Small intestine (tissue), 7 donors: ENCODE measurements at regions not wholly inside any gene's neighbourhood (a gene's known extent, or its start where the extent isn't known, plus 50 kb on each side); places are given as distances from the start of the nearest gene placed in this dataset.

Source experiments
- DNase-seq, 2 donors: peaks; one replicate each; pipeline versions ENCODE4 v3.0.0 to v3.0.0-alpha.2; 2013
- FAIRE-seq: peaks from 2 replicates; lab custom pipeline; 2012; peaks lifted over from hg19 to GRCh38; lab: Jason Lieb, UNC
- H3K27ac ChIP-seq, 3 donors: one replicate each; pipeline ENCODE4 v1.5.1; 2013; ENCODE audit warnings: low read length in 2 of 3, mild to moderate bottlenecking in 2 of 3, control low read depth in 1 of 3, inconsistent platforms in 1 of 3, low read depth in 1 of 3, moderate library complexity in 1 of 3
- H3K27me3 ChIP-seq, 3 donors: one replicate each; pipeline ENCODE4 v1.6.1; 2013; ENCODE audit warnings: low read length in 3 of 3, inconsistent platforms in 1 of 3; ENCODE audit not compliant: control insufficient read depth in 3 of 3, insufficient read depth in 3 of 3
- H3K36me3 ChIP-seq, 3 donors: one replicate each; pipeline ENCODE4 v1.6.1; 2013; ENCODE audit warnings: low read length in 3 of 3, inconsistent platforms in 1 of 3, low read depth in 1 of 3, mild to moderate bottlenecking in 1 of 3, moderate library complexity in 1 of 3; ENCODE audit not compliant: control insufficient read depth in 3 of 3, insufficient read depth in 2 of 3
- H3K4me1 ChIP-seq, 3 donors: one replicate each; pipeline ENCODE4 v1.6.1; 2013; ENCODE audit warnings: low read length in 2 of 3, inconsistent platforms in 1 of 3, low read depth in 1 of 3, mild to moderate bottlenecking in 1 of 3, moderate library complexity in 1 of 3; ENCODE audit not compliant: control insufficient read depth in 3 of 3, insufficient read depth in 2 of 3
- H3K4me3 ChIP-seq, 3 donors: one replicate each; pipeline ENCODE4 v1.5.1; 2013; ENCODE audit warnings: low read length in 3 of 3, control low read depth in 1 of 3, inconsistent platforms in 1 of 3, low read depth in 1 of 3, mild to moderate bottlenecking in 1 of 3, moderate library complexity in 1 of 3
- H3K9me3 ChIP-seq, 2 donors: one replicate each; pipeline ENCODE4 v1.6.1; 2013; ENCODE audit warnings: low read depth in 1 of 2, low read length in 1 of 2; ENCODE audit not compliant: control insufficient read depth in 2 of 2, insufficient read depth in 1 of 2
- WGBS, 3 donors: extraction: QIAGEN DNeasy Blood & Tissue Kit; methylation state at CpG; one replicate each; pipeline ENCODE4 v1.1.7; 2013; 5-methylcytosine and 5-hydroxymethylcytosine counted together
- donor health status: healthy with polysubstance abuse.
- donor health status: control.
- donor health status: control.
- donor health status: Bipolar disorder and iron deficiency.
- donor health status: healthy.

- FAIRE-seq (no peak), DNase-seq (no peak)
- no peaks in the 10 kb centered on the region for H3K9me3 ChIP-seq
- no peaks in the 10 kb centered on the region for H3K36me3 ChIP-seq
- WGBS, 3 donors, result 49 to 78% (median 65%) methylated on average over 3 of the region's 3 CpGs
- no peak overlapping the region for H3K27ac ChIP-seq
- no peaks in the 10 kb centered on the region for H3K4me1 ChIP-seq
- no peak overlapping the region for H3K4me3 ChIP-seq
- H3K27me3 ChIP-seq, result no peaks in the 10 kb centered on the region
These were observed 205.2 kb upstream of the CDH5 start for GRCh38 chr16:66161269-66161668.

GRCh38 chr16:66159987-66160386 is 206.5 kb upstream of the CDH5 start:
- H3K27ac ChIP-seq, result no peak overlapping the region
- H3K36me3 ChIP-seq, result no peaks in the 10 kb centered on the region
- no peaks in the 10 kb centered on the region for H3K4me1 ChIP-seq
- no peaks in the 10 kb centered on the region for H3K9me3 ChIP-seq
- DNase-seq (no peak), FAIRE-seq (no peak)
- no peak overlapping the region for H3K4me3 ChIP-seq
- WGBS, 3 donors, result 71 to 81% (median 77%) methylated on average over 5 of the region's 5 CpGs
- no peaks in the 10 kb centered on the region for H3K27me3 ChIP-seq

GRCh38 chr16:66156538-66156937 is 210.0 kb upstream of the CDH5 start:
- H3K36me3 ChIP-seq, result no peaks in the 10 kb centered on the region
- H3K4me3 ChIP-seq, result no peak overlapping the region
- no peak overlapping the region for H3K27ac ChIP-seq
- peaks cover 0 to 5% (median 0%) of the 10 kb centered on the region in 3 donors for H3K4me1 ChIP-seq
- no peaks in the 10 kb centered on the region for H3K27me3 ChIP-seq
- no peak for DNase-seq
- FAIRE-seq, result no peak
- H3K9me3 ChIP-seq, result no peaks in the 10 kb centered on the region
- 72 to 87% (median 73%) methylated on average over 4 of the region's 4 CpGs for WGBS, 3 donors

- no peaks in the 10 kb centered on the region for H3K27me3 ChIP-seq
- FAIRE-seq (no peak), DNase-seq (no peak)
- no peaks in the 10 kb centered on the region for H3K36me3 ChIP-seq
- no peak overlapping the region for H3K4me3 ChIP-seq
- H3K9me3 ChIP-seq, result no peaks in the 10 kb centered on the region
- no peak overlapping the region for H3K27ac ChIP-seq
- peaks cover 0 to 5% (median 0%) of the 10 kb centered on the region in 3 donors for H3K4me1 ChIP-seq
- 68 to 79% (median 78%) methylated on average over 4 of the region's 4 CpGs for WGBS, 3 donors
These were observed 210.6 kb upstream of the CDH5 start for GRCh38 chr16:66155933-66156332.

GRCh38 chr16:66154801-66155200 is 211.7 kb upstream of the CDH5 start:
- 68 to 84% (median 70%) methylated on average over 8 of the region's 8 CpGs for WGBS, 3 donors
- H3K4me1 ChIP-seq, result peaks cover 0 to 5% (median 0%) of the 10 kb centered on the region in 3 donors
- no peaks in the 10 kb centered on the region for H3K36me3 ChIP-seq
- no peaks in the 10 kb centered on the region for H3K9me3 ChIP-seq
- no peak overlapping the region for H3K4me3 ChIP-seq
- no peak for FAIRE-seq
- H3K27me3 ChIP-seq, result no peaks in the 10 kb centered on the region
- no peak overlapping the region for H3K27ac ChIP-seq
- DNase-seq, result no peak

GRCh38 chr16:66152823-66153393 is 213.6 kb upstream of the CDH5 start:
- H3K27ac ChIP-seq, result peak overlapping the region in 2 of 3 donors; percentile 27 to 38
- 76 to 83% (median 81%) methylated on average over 3 of the region's 3 CpGs for WGBS, 3 donors
- FAIRE-seq, result no peak
- no peaks in the 10 kb centered on the region for H3K27me3 ChIP-seq
- H3K36me3 ChIP-seq, result no peaks in the 10 kb centered on the region
- peak in 1 of 2 donors; percentile 6 for DNase-seq
- H3K9me3 ChIP-seq, result no peaks in the 10 kb centered on the region
- H3K4me3 ChIP-seq, result no peak overlapping the region
- peaks cover 0 to 5% (median 0%) of the 10 kb centered on the region in 3 donors for H3K4me1 ChIP-seq

GRCh38 chr16:66152181-66152580 is 214.3 kb upstream of the CDH5 start:
- H3K9me3 ChIP-seq, result no peaks in the 10 kb centered on the region
- no peak overlapping the region for H3K4me3 ChIP-seq
- FAIRE-seq (no peak), DNase-seq (no peak)
- no peaks in the 10 kb centered on the region for H3K36me3 ChIP-seq
- H3K27me3 ChIP-seq, result no peaks in the 10 kb centered on the region
- peak overlapping the region in 1 of 3 donors; percentile 38 for H3K27ac ChIP-seq
- H3K4me1 ChIP-seq, result peaks cover 0 to 5% (median 0%) of the 10 kb centered on the region in 3 donors
- 65 to 68% (median 65%) methylated on average over 2 of the region's 2 CpGs for WGBS, 3 donors

- peak overlapping the region in 1 of 3 donors; percentile 65 for H3K27ac ChIP-seq
- no peaks in the 10 kb centered on the region for H3K9me3 ChIP-seq
- H3K36me3 ChIP-seq, result no peaks in the 10 kb centered on the region
- DNase-seq, result no peak
- H3K27me3 ChIP-seq, result no peaks in the 10 kb centered on the region
- 66 to 77% (median 73%) methylated on average over 7 of the region's 7 CpGs for WGBS, 3 donors
- H3K4me3 ChIP-seq, result no peak overlapping the region
- peaks cover 0 to 5% (median 0%) of the 10 kb centered on the region in 3 donors for H3K4me1 ChIP-seq
- FAIRE-seq, result no peak
These were observed 215.6 kb upstream of the CDH5 start for GRCh38 chr16:66150698-66151482.
